Peyer's patch (tissue), 4 donors: ENCODE measurements at regions not wholly inside any gene's neighbourhood (a gene's known extent, or its start where the extent isn't known, plus 50 kb on each side); places are given as distances from the start of the nearest gene placed in this dataset.

Experiments used
- POLR2A ChIP-seq, 2 donors: fragments of 450-650 bp; IDR thresholded peaks; one replicate each; pipeline ENCODE4 v1.5.1; 2017; ENCODE audit warnings: antibody characterized with exemption in 2 of 2, mild to moderate bottlenecking in 2 of 2, moderate library complexity in 2 of 2
- TF ChIP-seq, protein P1 (sequence below), 6 experiments: fragments of 450-650 bp in 4 of 6; fragments of 200-600 bp in 2 of 6; sonication (generic) in 1 of 6; IDR thresholded peaks; one replicate each; pipeline ENCODE4 v1.5.1; 2017 to 2019; ENCODE audit warnings: antibody characterized with exemption in 6 of 6, mild to moderate bottlenecking in 3 of 6, moderate library complexity in 1 of 6

GRCh38 chr2:198807131-198807530, 650.6 kb downstream of the SATB2 start:
- TF ChIP-seq, protein P1, sequence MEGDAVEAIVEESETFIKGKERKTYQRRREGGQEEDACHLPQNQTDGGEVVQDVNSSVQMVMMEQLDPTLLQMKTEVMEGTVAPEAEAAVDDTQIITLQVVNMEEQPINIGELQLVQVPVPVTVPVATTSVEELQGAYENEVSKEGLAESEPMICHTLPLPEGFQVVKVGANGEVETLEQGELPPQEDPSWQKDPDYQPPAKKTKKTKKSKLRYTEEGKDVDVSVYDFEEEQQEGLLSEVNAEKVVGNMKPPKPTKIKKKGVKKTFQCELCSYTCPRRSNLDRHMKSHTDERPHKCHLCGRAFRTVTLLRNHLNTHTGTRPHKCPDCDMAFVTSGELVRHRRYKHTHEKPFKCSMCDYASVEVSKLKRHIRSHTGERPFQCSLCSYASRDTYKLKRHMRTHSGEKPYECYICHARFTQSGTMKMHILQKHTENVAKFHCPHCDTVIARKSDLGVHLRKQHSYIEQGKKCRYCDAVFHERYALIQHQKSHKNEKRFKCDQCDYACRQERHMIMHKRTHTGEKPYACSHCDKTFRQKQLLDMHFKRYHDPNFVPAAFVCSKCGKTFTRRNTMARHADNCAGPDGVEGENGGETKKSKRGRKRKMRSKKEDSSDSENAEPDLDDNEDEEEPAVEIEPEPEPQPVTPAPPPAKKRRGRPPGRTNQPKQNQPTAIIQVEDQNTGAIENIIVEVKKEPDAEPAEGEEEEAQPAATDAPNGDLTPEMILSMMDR (IDR thresholded peaks at IDR 0.05): no peak
- TF ChIP-seq POLR2A (IDR thresholded peaks at IDR 0.05): no peak
